ENCODE measurements at regions not wholly inside any gene's neighbourhood (a gene's known extent, or its start where the extent isn't known, plus 50 kb on each side); places are given as distances from the start of the nearest gene placed in this dataset.

- H3K27ac ChIP-seq: no peak overlapping the region
- TF ChIP-seq CTCF (conservative IDR thresholded peaks at IDR 0.05; ENCODE audit: low read depth): no peak
- no peak for DNase-seq (ENCODE audit: low spot score)
- POLR2A ChIA-PET (ENCODE audit: low non-redundant PET): no interaction called here
- CTCF ChIA-PET: interaction anchor here (0.7 to 1.0 kb wide), 2 partner anchors 32 to 241 kb away, joined by 3 to 5 read pairs; no protein-coding TSS in a partner anchor
Measured at GRCh38 chr17:77772899-77773358, 185.6 kb upstream of the TNRC6C start.

- POLR2A ChIA-PET (ENCODE audit: low non-redundant PET): no interaction called here
Measured at GRCh38 chr17:77774182-77774581, 184.3 kb upstream of the TNRC6C start.

GRCh38 chr17:77778636-77779489 lies 179.6 kb upstream of the TNRC6C start:
- DNase-seq (ENCODE audit: low spot score): peak; percentile 50
- peak overlapping the region; percentile 70 for H3K27ac ChIP-seq
- POLR2A ChIA-PET (ENCODE audit: low non-redundant PET): no interaction called here
- CTCF ChIA-PET: no interaction called here
- TF ChIP-seq CTCF (conservative IDR thresholded peaks at IDR 0.05; ENCODE audit: low read depth): no peak

More at GRCh38 chr17:77774182-77774581, 184.3 kb upstream of the TNRC6C start:
- no peak for DNase-seq (ENCODE audit: low spot score)
- no peak overlapping the region for H3K27ac ChIP-seq
- CTCF ChIA-PET: interaction anchor here (0.7 kb wide), 1 partner anchor 231 kb away, joined by 3 read pairs; no protein-coding TSS in a partner anchor
- TF ChIP-seq CTCF (conservative IDR thresholded peaks at IDR 0.05; ENCODE audit: low read depth): no peak

- TF ChIP-seq CTCF (conservative IDR thresholded peaks at IDR 0.05; ENCODE audit: low read depth): no peak
- POLR2A ChIA-PET (ENCODE audit: low non-redundant PET): no interaction called here
- peak overlapping the region; percentile 70 for H3K27ac ChIP-seq
- CTCF ChIA-PET: no interaction called here
- DNase-seq (ENCODE audit: low spot score): no peak
Measured at GRCh38 chr17:77779711-77780539, 178.6 kb upstream of the TNRC6C start.

GRCh38 chr17:77781536-77781935 lies 177.0 kb upstream of the TNRC6C start:
- TF ChIP-seq CTCF (conservative IDR thresholded peaks at IDR 0.05; ENCODE audit: low read depth): no peak
- ChIA-PET POLR2A (ENCODE audit: low non-redundant PET) (no interaction called here), CTCF (no interaction called here)
- DNase-seq (ENCODE audit: low spot score): no peak
- no peak overlapping the region for H3K27ac ChIP-seq

GRCh38 chr17:77782201-77782600 lies 176.3 kb upstream of the TNRC6C start:
- POLR2A ChIA-PET (ENCODE audit: low non-redundant PET): no interaction called here
- DNase-seq (ENCODE audit: low spot score): no peak
- H3K27ac ChIP-seq: no peak overlapping the region
- TF ChIP-seq CTCF (conservative IDR thresholded peaks at IDR 0.05; ENCODE audit: low read depth): no peak
- CTCF ChIA-PET: no interaction called here
